ENCODE measurements at regions not wholly inside any gene's neighbourhood (a gene's known extent, or its start where the extent isn't known, plus 50 kb on each side); places are given as distances from the start of the nearest gene placed in this dataset.

DNA sequence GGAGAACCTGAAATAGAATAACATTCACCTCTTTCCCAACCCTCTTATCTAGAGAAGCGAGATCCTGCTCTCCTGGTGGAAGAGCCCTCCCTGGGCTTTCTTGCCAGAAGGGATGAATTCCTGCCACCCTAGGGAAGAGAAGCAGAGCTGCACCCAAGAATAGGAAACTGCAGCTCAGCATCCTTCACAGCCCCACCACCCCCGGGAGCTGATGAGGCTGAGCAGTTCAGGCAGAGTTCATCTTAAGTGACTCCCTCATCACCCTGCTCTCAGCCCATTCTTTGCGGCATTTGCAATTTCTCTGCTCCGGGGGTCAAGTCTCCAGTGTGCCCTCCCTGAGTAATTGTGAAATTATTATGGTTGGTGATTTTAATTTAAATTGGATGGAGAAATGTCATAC is 514.9 kb downstream of the BUD13 start:
- TF ChIP-seq, protein P1, sequence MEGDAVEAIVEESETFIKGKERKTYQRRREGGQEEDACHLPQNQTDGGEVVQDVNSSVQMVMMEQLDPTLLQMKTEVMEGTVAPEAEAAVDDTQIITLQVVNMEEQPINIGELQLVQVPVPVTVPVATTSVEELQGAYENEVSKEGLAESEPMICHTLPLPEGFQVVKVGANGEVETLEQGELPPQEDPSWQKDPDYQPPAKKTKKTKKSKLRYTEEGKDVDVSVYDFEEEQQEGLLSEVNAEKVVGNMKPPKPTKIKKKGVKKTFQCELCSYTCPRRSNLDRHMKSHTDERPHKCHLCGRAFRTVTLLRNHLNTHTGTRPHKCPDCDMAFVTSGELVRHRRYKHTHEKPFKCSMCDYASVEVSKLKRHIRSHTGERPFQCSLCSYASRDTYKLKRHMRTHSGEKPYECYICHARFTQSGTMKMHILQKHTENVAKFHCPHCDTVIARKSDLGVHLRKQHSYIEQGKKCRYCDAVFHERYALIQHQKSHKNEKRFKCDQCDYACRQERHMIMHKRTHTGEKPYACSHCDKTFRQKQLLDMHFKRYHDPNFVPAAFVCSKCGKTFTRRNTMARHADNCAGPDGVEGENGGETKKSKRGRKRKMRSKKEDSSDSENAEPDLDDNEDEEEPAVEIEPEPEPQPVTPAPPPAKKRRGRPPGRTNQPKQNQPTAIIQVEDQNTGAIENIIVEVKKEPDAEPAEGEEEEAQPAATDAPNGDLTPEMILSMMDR (conservative IDR thresholded peaks at IDR 0.05 in 1 of 2, IDR thresholded peaks at IDR 0.05 in 1 of 2; ENCODE audit: low read depth in 1 of 2, low read length in 2 of 2): no peak
- TF ChIP-seq EZH2 (IDR thresholded peaks at IDR 0.05; ENCODE audit: low read length, missing control alignments): no peak
- H3K9me3 ChIP-seq (ENCODE audit: control insufficient read depth, insufficient read depth, low read depth, low read length): no peaks in the 10 kb centered on the region
- H4K20me1 ChIP-seq (ENCODE audit: control insufficient read depth, extremely low read depth, insufficient read depth, low read length): no peaks in the 10 kb centered on the region
- H3K27ac ChIP-seq (ENCODE audit: insufficient read depth, low read length): no peak overlapping the region
- H3K36me3 ChIP-seq (ENCODE audit: control insufficient read depth, insufficient read depth, low read length): no peaks in the 10 kb centered on the region
- no peak overlapping the region for H3K4me2 ChIP-seq (ENCODE audit: extremely low read depth, insufficient read depth, low read length)
- no peak overlapping the region for H3K4me3 ChIP-seq (replicated peaks in 1 of 4; ENCODE audit: control extremely low read depth in 1 of 4, insufficient read depth in 1 of 4, low read depth in 3 of 4, low read length in 4 of 4)
- H3K27me3 ChIP-seq (ENCODE audit: control insufficient read depth, insufficient read depth, low read length): no peaks in the 10 kb centered on the region
- H3K4me1 ChIP-seq (ENCODE audit: control insufficient read depth, extremely low read depth, insufficient read depth, low read length): no peaks in the 10 kb centered on the region
- H2AFZ ChIP-seq (ENCODE audit: low read length): no peak overlapping the region
- no peak overlapping the region for H3K9ac ChIP-seq (ENCODE audit: insufficient read depth, low read length)
- no peak for DNase-seq (ENCODE audit: low read depth in 2 of 2)
- H3K79me2 ChIP-seq (ENCODE audit: control insufficient read depth, insufficient read depth, low read length): no peaks in the 10 kb centered on the region

- Histone ChIP-seq H4K20me1 (ENCODE audit: control insufficient read depth, extremely low read depth, insufficient read depth, low read length) (no peaks in the 10 kb centered on the region), H3K4me3 (replicated peaks in 1 of 4; ENCODE audit: control extremely low read depth in 1 of 4, insufficient read depth in 1 of 4, low read depth in 3 of 4, low read length in 4 of 4) (no peak overlapping the region), H3K9me3 (ENCODE audit: control insufficient read depth, insufficient read depth, low read depth, low read length) (no peaks in the 10 kb centered on the region), H3K9ac (ENCODE audit: insufficient read depth, low read length) (no peak overlapping the region), H3K27me3 (ENCODE audit: control insufficient read depth, insufficient read depth, low read length) (no peaks in the 10 kb centered on the region), H3K36me3 (ENCODE audit: control insufficient read depth, insufficient read depth, low read length) (no peaks in the 10 kb centered on the region), H3K4me1 (ENCODE audit: control insufficient read depth, extremely low read depth, insufficient read depth, low read length) (no peaks in the 10 kb centered on the region), H2AFZ (ENCODE audit: low read length) (no peak overlapping the region), H3K4me2 (ENCODE audit: extremely low read depth, insufficient read depth, low read length) (no peak overlapping the region), H3K79me2 (ENCODE audit: control insufficient read depth, insufficient read depth, low read length) (no peaks in the 10 kb centered on the region), H3K27ac (ENCODE audit: insufficient read depth, low read length) (no peak overlapping the region)
- TF ChIP-seq, protein P1 (conservative IDR thresholded peaks at IDR 0.05 in 1 of 2, IDR thresholded peaks at IDR 0.05 in 1 of 2; ENCODE audit: low read depth in 1 of 2, low read length in 2 of 2): no peak
- no peak for TF ChIP-seq EZH2 (IDR thresholded peaks at IDR 0.05; ENCODE audit: low read length, missing control alignments)
- DNase-seq (ENCODE audit: low read depth in 2 of 2): no peak
Measured at GRCh38 chr11:116257092-116257491, 515.7 kb downstream of the BUD13 start.

DNA sequence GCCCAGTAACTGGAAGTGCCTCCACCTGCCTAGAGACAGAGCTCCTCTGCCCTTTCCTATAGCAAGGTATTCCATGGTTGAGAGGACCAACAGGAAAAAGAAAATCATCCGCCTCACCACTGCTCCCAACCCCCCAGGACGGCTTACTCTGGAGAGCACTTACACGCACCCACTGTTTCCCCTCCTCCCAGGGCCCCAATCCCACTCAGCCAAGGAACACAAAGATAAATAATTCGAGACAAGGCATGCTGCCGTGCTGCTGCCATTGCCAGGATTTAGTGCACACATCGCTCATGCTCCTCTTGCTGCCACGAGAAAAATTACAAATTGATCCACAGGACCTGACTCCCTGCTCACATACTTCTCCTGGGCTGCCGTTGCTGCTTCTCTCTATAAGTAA is 516.6 kb downstream of the BUD13 start:
- no peak for DNase-seq (ENCODE audit: low read depth in 2 of 2)
- H3K79me2 ChIP-seq (ENCODE audit: control insufficient read depth, insufficient read depth, low read length): no peaks in the 10 kb centered on the region
- no peaks in the 10 kb centered on the region for H4K20me1 ChIP-seq (ENCODE audit: control insufficient read depth, extremely low read depth, insufficient read depth, low read length)
- TF ChIP-seq, protein P1 (conservative IDR thresholded peaks at IDR 0.05 in 1 of 2, IDR thresholded peaks at IDR 0.05 in 1 of 2; ENCODE audit: low read depth in 1 of 2, low read length in 2 of 2): no peak
- TF ChIP-seq EZH2 (IDR thresholded peaks at IDR 0.05; ENCODE audit: low read length, missing control alignments): no peak
- H3K9me3 ChIP-seq (ENCODE audit: control insufficient read depth, insufficient read depth, low read depth, low read length): no peaks in the 10 kb centered on the region
- H3K4me2 ChIP-seq (ENCODE audit: extremely low read depth, insufficient read depth, low read length): no peak overlapping the region
- no peak overlapping the region for H3K27ac ChIP-seq (ENCODE audit: insufficient read depth, low read length)
- H3K4me1 ChIP-seq (ENCODE audit: control insufficient read depth, extremely low read depth, insufficient read depth, low read length): no peaks in the 10 kb centered on the region
- no peaks in the 10 kb centered on the region for H3K36me3 ChIP-seq (ENCODE audit: control insufficient read depth, insufficient read depth, low read length)
- no peak overlapping the region for H3K9ac ChIP-seq (ENCODE audit: insufficient read depth, low read length)
- H2AFZ ChIP-seq (ENCODE audit: low read length): no peak overlapping the region
- H3K4me3 ChIP-seq (replicated peaks in 1 of 4; ENCODE audit: control extremely low read depth in 1 of 4, insufficient read depth in 1 of 4, low read depth in 3 of 4, low read length in 4 of 4): no peak overlapping the region
- H3K27me3 ChIP-seq (ENCODE audit: control insufficient read depth, insufficient read depth, low read length): no peaks in the 10 kb centered on the region
